Panc1 (cell line): ENCODE measurements at regions not wholly inside any gene's neighbourhood (a gene's known extent, or its start where the extent isn't known, plus 50 kb on each side); places are given as distances from the start of the nearest gene placed in this dataset.

Experiments
- ATAC-seq: fragments of 200-7000 bp; cut with Tn5 transposase; 2 replicates; pipeline ENCODE4 v1.9.1; 2020; ENCODE audit warnings: mild to moderate bottlenecking, moderate library complexity
- BruUV-seq: library from RNA; stranded (reverse); fragments of 400-500 nt; replicated peaks from 2 replicates; lab custom pipeline; 2021; lab: Mats Ljungman, UMichigan
- CTCF ChIA-PET: fragments of 300-600 bp; sonication (Branson Sonifier 250); formaldehyde crosslinking; loops from one replicate; lab custom pipeline; 2022; ENCODE audit warnings: antibody characterized with exemption; lab: Charles Lee
- POLR2A ChIA-PET: fragments of 300-600 bp; sonication (Branson Sonifier 250); formaldehyde crosslinking; loops from one replicate; lab custom pipeline; 2022; ENCODE audit warnings: antibody characterized with exemption; lab: Charles Lee
- DNase-seq: peaks from one replicate; pipeline ENCODE4 v3.0.0-alpha.2; 2010; ENCODE audit warnings: low read depth, low spot score
- H3K27ac ChIP-seq: 2 replicates; pipeline ENCODE4 v1.5.1; 2011; ENCODE audit warnings: mild to moderate bottlenecking, low read length, inconsistent platforms
- H3K27me3 ChIP-seq: fragments of 200-500 bp; sonication (Bioruptor generic); 2 replicates; pipeline ENCODE4 v1.6.0; 2014; ENCODE audit warnings: low read length, inconsistent platforms; ENCODE audit not compliant: control insufficient read depth, insufficient read depth
- H3K36me3 ChIP-seq: fragments of 200-500 bp; sonication (Bioruptor generic); 2 replicates; pipeline ENCODE4 v1.5.1; 2014; ENCODE audit warnings: inconsistent platforms, mild to moderate bottlenecking, low read length, moderate library complexity; ENCODE audit not compliant: control insufficient read depth, insufficient read depth
- H3K4me1 ChIP-seq: 2 replicates; pipeline ENCODE4 v1.5.1; 2011; ENCODE audit warnings: inconsistent platforms, mild to moderate bottlenecking, low read length, moderate library complexity; ENCODE audit not compliant: control insufficient read depth, insufficient read depth
- H3K4me3 ChIP-seq, 2 experiments: 2 replicates each; pipeline ENCODE4 v1.5.1; 2011 to 2012; ENCODE audit warnings: low read depth in 2 of 2, low read length in 2 of 2, mild to moderate bottlenecking in 2 of 2, inconsistent platforms in 1 of 2, moderate library complexity in 1 of 2
- H3K9me3 ChIP-seq: fragments of 200-500 bp; sonication (Bioruptor generic); 2 replicates; pipeline ENCODE4 v1.5.1; 2014; ENCODE audit warnings: low read depth, mild to moderate bottlenecking, inconsistent platforms, low read length, moderate library complexity; ENCODE audit not compliant: control insufficient read depth, insufficient read depth
- CTCF ChIP-seq: fragments of 450-650 bp; IDR thresholded peaks from 2 replicates; pipeline ENCODE4 v1.5.1; 2017; ENCODE audit warnings: mild to moderate bottlenecking
- POLR2AphosphoS5 ChIP-seq: IDR thresholded peaks from 2 replicates; pipeline ENCODE4 v1.6.1; 2012; ENCODE audit warnings: mild to moderate bottlenecking, low read depth, low read length, moderate library complexity
- REST ChIP-seq, 2 experiments: IDR thresholded peaks; 2 replicates each; pipeline ENCODE4 v1.6.1; 2011 to 2012; ENCODE audit warnings: low read depth in 2 of 2, control low read depth in 1 of 2, low read length in 1 of 2, mild to moderate bottlenecking in 1 of 2, moderate library complexity in 1 of 2; ENCODE audit not compliant: insufficient read depth in 1 of 2
- SIN3A ChIP-seq: IDR thresholded peaks from 2 replicates; pipeline ENCODE4 v1.6.1; 2012; ENCODE audit warnings: low read depth, mild to moderate bottlenecking, low read length, moderate library complexity, borderline replicate concordance; ENCODE audit not compliant: insufficient read depth
- TCF7L2 ChIP-seq: IDR thresholded peaks from 2 replicates; pipeline ENCODE4 v1.6.1; 2011; ENCODE audit warnings: mild to moderate bottlenecking, low read depth, low read length, inconsistent platforms
- in situ Hi-C: cut with HindIII; loops from 2 replicates; pipeline ENCODE4 v1.10.0; 2016; ENCODE audit warnings: low sequenced_read_pairs, low pct_unique_long_range_greater_than_20kb
- intact Hi-C: fragments of 100-400 bp; cut with micrococcal nuclease; formaldehyde crosslinking; loops from one replicate; pipeline ENCODE4 v1.10.0; 2022; ENCODE audit not compliant: unreplicated experiment

GRCh38 chr1:169013821-169014220, 92.7 kb upstream of the ATP1B1 start:
- BruUV-seq: no TSS peak
- in situ Hi-C loops (no loop called here), intact Hi-C loops (no loop called here)
- ATAC-seq: no peak
- TF ChIP-seq TCF7L2 (no peak), POLR2AphosphoS5 (no peak)
- DNase-seq: no peak
- Histone ChIP-seq H3K4me1 (no peaks in the 10 kb centered on the region), H3K27ac (no peak overlapping the region), H3K27me3 (no peaks in the 10 kb centered on the region), H3K9me3 (no peaks in the 10 kb centered on the region), H3K36me3 (no peaks in the 10 kb centered on the region), H3K4me3 (no peak overlapping the region)
- ChIA-PET CTCF (no interaction called here), POLR2A (no interaction called here)

- ChIA-PET CTCF (no interaction called here), POLR2A (no interaction called here)
- Histone ChIP-seq H3K27me3 (no peaks in the 10 kb centered on the region), H3K9me3 (no peaks in the 10 kb centered on the region), H3K36me3 (no peaks in the 10 kb centered on the region), H3K4me3 (no peak overlapping the region), H3K4me1 (no peaks in the 10 kb centered on the region), H3K27ac (no peak overlapping the region)
- no peak for DNase-seq
- BruUV-seq: no TSS peak
- ATAC-seq: no peak
- intact Hi-C loops: no loop called here
- TF ChIP-seq TCF7L2: no peak
- TF ChIP-seq POLR2AphosphoS5: no peak
- no peak for TF ChIP-seq REST (IDR thresholded peaks at IDR 0.05; ENCODE audit: insufficient read depth in 1 of 2, low read depth in 2 of 2, low read length in 1 of 2)
- TF ChIP-seq SIN3A: no peak
- TF ChIP-seq CTCF: no peak
- in situ Hi-C loops: no loop called here
Measured at GRCh38 chr1:169015464-169015863, 91.0 kb upstream of the ATP1B1 start.

- H3K4me1 ChIP-seq: no peaks in the 10 kb centered on the region
- DNase-seq (no peak), ATAC-seq (no peak)
- H3K4me3 ChIP-seq: no peak overlapping the region
- no peaks in the 10 kb centered on the region for H3K36me3 ChIP-seq
- BruUV-seq: no TSS peak
- no peak overlapping the region for H3K27ac ChIP-seq
- ChIA-PET POLR2A (no interaction called here), CTCF (no interaction called here)
- intact Hi-C loops: no loop called here
- in situ Hi-C loops: no loop called here
- H3K9me3 ChIP-seq: no peaks in the 10 kb centered on the region
- no peak for TF ChIP-seq SIN3A
- no peak for TF ChIP-seq POLR2AphosphoS5
- no peak for TF ChIP-seq CTCF
- TF ChIP-seq REST (IDR thresholded peaks at IDR 0.05; ENCODE audit: insufficient read depth in 1 of 2, low read depth in 2 of 2, low read length in 1 of 2): no peak
- TF ChIP-seq TCF7L2: no peak
- no peaks in the 10 kb centered on the region for H3K27me3 ChIP-seq
Measured at GRCh38 chr1:169018751-169019150, 87.7 kb upstream of the ATP1B1 start.
